ENCODE measurements at regions not wholly inside any gene's neighbourhood (a gene's known extent, or its start where the extent isn't known, plus 50 kb on each side); places are given as distances from the start of the nearest gene placed in this dataset.

- DNase-seq = no peak
Measured at GRCh38 chr5:164553851-164554250, 1048.4 kb downstream of the MAT2B start.

GRCh38 chr5:164555809-164556208 lies 1050.4 kb downstream of the MAT2B start:
- no peak for DNase-seq

GRCh38 chr5:164560216-164560615 lies 1054.8 kb downstream of the MAT2B start:
- no peak for DNase-seq

GRCh38 chr5:164561933-164562872 lies 1056.8 kb downstream of the MAT2B start:
- DNase-seq = no peak

GRCh38 chr5:164563370-164563769 lies 1058.0 kb downstream of the MAT2B start:
- DNase-seq = no peak

- DNase-seq = no peak
Measured at GRCh38 chr5:164573397-164573796, 1068.0 kb downstream of the MAT2B start.

- DNase-seq = no peak
Measured at GRCh38 chr5:164577201-164577600, 1071.8 kb downstream of the MAT2B start.

GRCh38 chr5:164577742-164578141 lies 1072.3 kb downstream of the MAT2B start:
- DNase-seq = no peak

- DNase-seq = no peak
Measured at GRCh38 chr5:164578401-164578800, 1073.0 kb downstream of the MAT2B start.

GRCh38 chr5:164578911-164579310 lies 1073.5 kb downstream of the MAT2B start:
- no peak for DNase-seq

- DNase-seq = no peak
Measured at GRCh38 chr5:164580155-164580554, 1074.7 kb downstream of the MAT2B start.

GRCh38 chr5:164581889-164582288 lies 1076.5 kb downstream of the MAT2B start:
- no peak for DNase-seq

GRCh38 chr5:164593982-164594381 lies 1088.6 kb downstream of the MAT2B start:
- no peak for DNase-seq

GRCh38 chr5:164597293-164597900 lies 1092.0 kb downstream of the MAT2B start:
- DNase-seq = peak; percentile 66

GRCh38 chr5:164600274-164600673 lies 1094.9 kb downstream of the MAT2B start:
- DNase-seq = no peak

- no peak for DNase-seq
Measured at GRCh38 chr5:164600929-164601535, 1095.6 kb downstream of the MAT2B start.

- DNase-seq = no peak
Measured at GRCh38 chr5:164608507-164608906, 1103.1 kb downstream of the MAT2B start.

GRCh38 chr5:164610374-164610773 lies 1105.0 kb downstream of the MAT2B start:
- DNase-seq = no peak

GRCh38 chr5:164614707-164615106 lies 1109.3 kb downstream of the MAT2B start:
- DNase-seq = no peak

- DNase-seq = no peak
Measured at GRCh38 chr5:164617290-164617689, 1111.9 kb downstream of the MAT2B start.

GRCh38 chr5:164627021-164627420 lies 1121.6 kb downstream of the MAT2B start:
- no peak for DNase-seq

- no peak for DNase-seq
Measured at GRCh38 chr5:164636456-164636855, 1131.0 kb downstream of the MAT2B start.

- no peak for DNase-seq
Measured at GRCh38 chr5:164637931-164638521, 1132.6 kb downstream of the MAT2B start.
